ENCODE measurements at regions not wholly inside any gene's neighbourhood (a gene's known extent, or its start where the extent isn't known, plus 50 kb on each side); places are given as distances from the start of the nearest gene placed in this dataset.

- TF ChIP-seq CTCF (conservative IDR thresholded peaks at IDR 0.05 in 1 of 2, IDR thresholded peaks at IDR 0.05 in 1 of 2; ENCODE audit: extremely low read depth in 1 of 2, insufficient read depth in 1 of 2, low read depth in 1 of 2, low read length in 2 of 2), result no peak
- no peak for TF ChIP-seq EZH2 (IDR thresholded peaks at IDR 0.05; ENCODE audit: borderline replicate concordance, low read length)
Measured at GRCh38 chr6:165971202-165971601, 196.4 kb downstream of the TBXT start.

All from mammary epithelial cell (primary cell).